ENCODE measurements at regions not wholly inside any gene's neighbourhood (a gene's known extent, or its start where the extent isn't known, plus 50 kb on each side); places are given as distances from the start of the nearest gene placed in this dataset.

- DNase-seq (ENCODE audit: low read depth), result no peak
- H3K27me3 ChIP-seq (ENCODE audit: control insufficient read depth, insufficient read depth, low read length), result no peaks in the 10 kb centered on the region
- TF ChIP-seq CTCF (IDR thresholded peaks at IDR 0.05; ENCODE audit: insufficient read depth, low read depth, low read length), result peak; percentile 47
- ChIA-PET CTCF (no interaction called here), POLR2A (no interaction called here)
- H3K36me3 ChIP-seq (ENCODE audit: control insufficient read depth, insufficient read depth, low read length), result no peaks in the 10 kb centered on the region
- no peak overlapping the region for H3K4me3 ChIP-seq (ENCODE audit: low read depth, low read length)
These were observed 1059.6 kb upstream of the RAG2 start for GRCh38 chr11:37657645-37658044.

- Histone ChIP-seq H3K36me3 (ENCODE audit: control insufficient read depth, insufficient read depth, low read length) (no peaks in the 10 kb centered on the region), H3K27me3 (ENCODE audit: control insufficient read depth, insufficient read depth, low read length) (no peaks in the 10 kb centered on the region), H3K4me3 (ENCODE audit: low read depth, low read length) (no peak overlapping the region)
- no peak for TF ChIP-seq CTCF (IDR thresholded peaks at IDR 0.05; ENCODE audit: insufficient read depth, low read depth, low read length)
- CTCF ChIA-PET, result no interaction called here
- DNase-seq (ENCODE audit: low read depth), result no peak
- POLR2A ChIA-PET, result no interaction called here
These were observed 1049.7 kb upstream of the RAG2 start for GRCh38 chr11:37647767-37648166.

GRCh38 chr11:37643968-37644367 is 1045.9 kb upstream of the RAG2 start:
- ChIA-PET POLR2A (no interaction called here), CTCF (no interaction called here)
- H3K27me3 ChIP-seq (ENCODE audit: control insufficient read depth, insufficient read depth, low read length), result no peaks in the 10 kb centered on the region
- no peak overlapping the region for H3K4me3 ChIP-seq (ENCODE audit: low read depth, low read length)
- no peak for TF ChIP-seq CTCF (IDR thresholded peaks at IDR 0.05; ENCODE audit: insufficient read depth, low read depth, low read length)
- H3K36me3 ChIP-seq (ENCODE audit: control insufficient read depth, insufficient read depth, low read length), result no peaks in the 10 kb centered on the region
- DNase-seq (ENCODE audit: low read depth), result no peak

- Histone ChIP-seq H3K4me3 (ENCODE audit: low read depth, low read length) (no peak overlapping the region), H3K27me3 (ENCODE audit: control insufficient read depth, insufficient read depth, low read length) (no peaks in the 10 kb centered on the region), H3K36me3 (ENCODE audit: control insufficient read depth, insufficient read depth, low read length) (no peaks in the 10 kb centered on the region)
- CTCF ChIA-PET, result interaction anchor here (0.6 kb wide), 1 partner anchor 452 kb away, joined by 3 read pairs; no protein-coding TSS in a partner anchor
- POLR2A ChIA-PET, result no interaction called here
- DNase-seq (ENCODE audit: low read depth), result no peak
- no peak for TF ChIP-seq CTCF (IDR thresholded peaks at IDR 0.05; ENCODE audit: insufficient read depth, low read depth, low read length)
These were observed 1044.3 kb upstream of the RAG2 start for GRCh38 chr11:37642296-37642695.

GRCh38 chr11:37632748-37633147 is 1034.7 kb upstream of the RAG2 start:
- ChIA-PET CTCF (no interaction called here), POLR2A (no interaction called here)
- no peak for DNase-seq (ENCODE audit: low read depth)
- Histone ChIP-seq H3K36me3 (ENCODE audit: control insufficient read depth, insufficient read depth, low read length) (no peaks in the 10 kb centered on the region), H3K27me3 (ENCODE audit: control insufficient read depth, insufficient read depth, low read length) (no peaks in the 10 kb centered on the region), H3K4me3 (ENCODE audit: low read depth, low read length) (no peak overlapping the region)
- no peak for TF ChIP-seq CTCF (IDR thresholded peaks at IDR 0.05; ENCODE audit: insufficient read depth, low read depth, low read length)
